GM13976 (cell line): ENCODE measurements at regions not wholly inside any gene's neighbourhood (a gene's known extent, or its start where the extent isn't known, plus 50 kb on each side); places are given as distances from the start of the nearest gene placed in this dataset.
"Not testable (repeated sequence)": the region's sequence is repeated elsewhere in the genome, so short reads cannot be mapped to it uniquely, and the experiment has no call there.

Experiments used
- DNase-seq: peaks from one replicate; pipeline ENCODE4 v3.0.0; 2012; ENCODE audit warnings: low spot score
- in situ Hi-C: fragments of 300-500 bp; cut with MboI; formaldehyde crosslinking; loops from one replicate; pipeline ENCODE4 v1.12.0; 2022; ENCODE audit warnings: low sequenced_read_pairs, mixed read lengths, inconsistent platforms; ENCODE audit not compliant: unreplicated experiment
- TF ChIP-seq, protein P1 (sequence below): IDR thresholded peaks from 2 replicates; pipeline ENCODE4 v1.5.1; 2012; ENCODE audit warnings: borderline replicate concordance, mild to moderate bottlenecking; ENCODE audit not compliant: insufficient read depth; ENCODE audit errors: extremely low read depth, missing control alignments, control extremely low read depth

DNA sequence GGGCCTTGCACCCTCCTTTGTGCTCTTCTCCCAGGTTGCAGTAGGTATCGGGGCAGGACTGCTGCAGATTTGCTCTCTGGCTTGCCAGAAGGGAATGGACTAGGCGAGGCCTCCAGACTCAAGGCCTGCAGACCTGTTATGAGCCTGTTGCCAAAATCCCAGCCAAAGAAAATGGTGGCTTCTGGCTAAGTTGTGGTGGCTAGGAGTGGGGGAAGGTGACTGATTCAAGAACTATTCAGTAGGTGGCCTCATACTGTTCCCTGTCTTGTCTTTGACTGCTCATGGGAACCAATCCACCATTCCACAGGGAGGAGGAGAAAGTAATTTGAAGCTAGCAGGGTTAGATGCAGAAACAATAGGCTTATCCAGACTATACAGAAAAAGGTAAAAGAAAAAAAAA lies 380.4 kb upstream of the PROK2 start:
- TF ChIP-seq, protein P1, sequence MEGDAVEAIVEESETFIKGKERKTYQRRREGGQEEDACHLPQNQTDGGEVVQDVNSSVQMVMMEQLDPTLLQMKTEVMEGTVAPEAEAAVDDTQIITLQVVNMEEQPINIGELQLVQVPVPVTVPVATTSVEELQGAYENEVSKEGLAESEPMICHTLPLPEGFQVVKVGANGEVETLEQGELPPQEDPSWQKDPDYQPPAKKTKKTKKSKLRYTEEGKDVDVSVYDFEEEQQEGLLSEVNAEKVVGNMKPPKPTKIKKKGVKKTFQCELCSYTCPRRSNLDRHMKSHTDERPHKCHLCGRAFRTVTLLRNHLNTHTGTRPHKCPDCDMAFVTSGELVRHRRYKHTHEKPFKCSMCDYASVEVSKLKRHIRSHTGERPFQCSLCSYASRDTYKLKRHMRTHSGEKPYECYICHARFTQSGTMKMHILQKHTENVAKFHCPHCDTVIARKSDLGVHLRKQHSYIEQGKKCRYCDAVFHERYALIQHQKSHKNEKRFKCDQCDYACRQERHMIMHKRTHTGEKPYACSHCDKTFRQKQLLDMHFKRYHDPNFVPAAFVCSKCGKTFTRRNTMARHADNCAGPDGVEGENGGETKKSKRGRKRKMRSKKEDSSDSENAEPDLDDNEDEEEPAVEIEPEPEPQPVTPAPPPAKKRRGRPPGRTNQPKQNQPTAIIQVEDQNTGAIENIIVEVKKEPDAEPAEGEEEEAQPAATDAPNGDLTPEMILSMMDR: no peak
- in situ Hi-C loops: no loop called here
- no peak for DNase-seq

DNA sequence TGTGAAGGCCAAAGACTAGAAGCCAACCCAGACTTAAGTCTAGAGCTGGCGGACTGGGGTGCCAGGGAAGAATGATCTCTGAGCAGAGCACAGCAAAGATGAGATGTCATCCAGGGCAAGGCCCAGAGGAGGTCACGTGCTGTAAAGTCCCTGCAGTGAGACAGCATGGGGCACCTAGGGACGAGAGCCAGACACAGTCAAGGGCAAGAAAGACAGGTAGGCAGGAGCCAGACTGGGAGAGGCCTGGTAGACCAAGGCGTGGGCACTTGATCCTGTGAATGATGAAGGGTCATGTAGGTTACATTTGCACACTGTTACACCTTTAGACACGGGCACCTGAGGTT lies 379.7 kb upstream of the PROK2 start:
- TF ChIP-seq, protein P1: no peak
- no peak for DNase-seq

DNA sequence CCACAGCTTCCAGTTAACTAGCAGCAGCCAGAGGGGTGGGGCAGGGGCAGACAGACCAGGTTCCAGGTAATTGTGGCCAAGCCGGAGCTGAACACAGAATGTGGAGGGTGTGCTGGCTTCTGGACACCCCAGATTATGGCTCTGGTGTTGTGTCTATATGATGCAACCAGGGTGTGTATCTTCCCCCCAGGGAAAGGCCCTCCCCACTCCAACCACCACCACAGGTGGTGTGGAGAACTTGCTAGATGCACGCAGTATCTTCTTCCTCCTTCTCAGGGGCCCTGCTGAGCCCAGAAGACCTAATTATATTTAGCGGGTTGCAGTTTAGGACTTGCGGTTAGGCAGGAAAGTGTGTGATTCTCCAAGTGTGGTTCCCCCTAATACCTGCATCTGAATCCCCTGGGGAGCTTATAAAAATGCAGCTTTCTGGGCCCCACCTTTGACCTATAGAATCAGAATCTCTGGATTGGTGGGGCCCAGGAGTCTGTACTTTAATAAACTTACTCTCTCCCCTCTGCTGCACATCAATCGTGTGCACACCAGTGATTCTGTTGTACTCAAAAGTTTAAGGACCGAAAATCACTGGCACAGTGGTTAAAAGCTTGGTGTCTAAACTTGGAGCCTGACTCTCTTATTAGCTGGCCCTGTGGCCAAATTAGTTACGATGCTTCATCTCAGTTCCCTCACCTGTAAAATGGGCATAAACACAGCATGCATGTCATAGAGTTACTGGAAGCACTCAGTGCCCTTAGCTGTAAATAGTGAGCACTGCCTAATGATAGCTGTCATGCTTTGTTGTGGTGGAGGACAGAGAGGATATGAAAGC lies 379.1 kb upstream of the PROK2 start:
- TF ChIP-seq, protein P1: no peak
- in situ Hi-C loops: no loop called here

More for the DNA sequence above, 379.7 kb upstream of the PROK2 start:
- in situ Hi-C loops: no loop called here

DNA sequence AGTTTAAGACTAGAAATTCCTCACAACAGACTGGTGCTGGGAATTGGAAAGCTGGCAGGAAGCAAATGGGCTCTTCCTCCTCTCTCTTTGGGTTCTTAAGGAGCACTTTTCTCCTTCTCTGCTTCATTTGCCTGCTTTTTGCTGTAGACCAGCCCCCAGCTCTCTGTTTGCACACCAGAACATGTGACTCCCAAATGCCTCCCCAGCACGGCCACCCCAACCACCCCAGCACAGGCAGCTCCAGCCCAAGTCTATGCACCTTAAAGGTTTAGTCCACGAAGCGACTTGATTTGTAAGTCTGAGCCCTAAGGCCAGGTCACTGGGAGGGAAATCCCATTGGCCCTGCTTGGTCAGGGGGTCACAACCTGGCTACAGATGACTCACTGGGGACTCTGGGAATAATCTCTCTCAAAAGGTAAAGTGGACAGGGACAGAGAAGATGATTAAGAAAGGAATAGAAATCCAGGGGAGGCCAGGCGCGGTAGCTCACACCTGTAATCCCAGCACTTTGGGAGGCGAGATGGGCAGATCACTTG lies 377.8 kb upstream of the PROK2 start:
- in situ Hi-C loops: no loop called here
- DNase-seq: no peak

More for the DNA sequence above, 379.1 kb upstream of the PROK2 start:
- peak; percentile 73 for DNase-seq

DNA sequence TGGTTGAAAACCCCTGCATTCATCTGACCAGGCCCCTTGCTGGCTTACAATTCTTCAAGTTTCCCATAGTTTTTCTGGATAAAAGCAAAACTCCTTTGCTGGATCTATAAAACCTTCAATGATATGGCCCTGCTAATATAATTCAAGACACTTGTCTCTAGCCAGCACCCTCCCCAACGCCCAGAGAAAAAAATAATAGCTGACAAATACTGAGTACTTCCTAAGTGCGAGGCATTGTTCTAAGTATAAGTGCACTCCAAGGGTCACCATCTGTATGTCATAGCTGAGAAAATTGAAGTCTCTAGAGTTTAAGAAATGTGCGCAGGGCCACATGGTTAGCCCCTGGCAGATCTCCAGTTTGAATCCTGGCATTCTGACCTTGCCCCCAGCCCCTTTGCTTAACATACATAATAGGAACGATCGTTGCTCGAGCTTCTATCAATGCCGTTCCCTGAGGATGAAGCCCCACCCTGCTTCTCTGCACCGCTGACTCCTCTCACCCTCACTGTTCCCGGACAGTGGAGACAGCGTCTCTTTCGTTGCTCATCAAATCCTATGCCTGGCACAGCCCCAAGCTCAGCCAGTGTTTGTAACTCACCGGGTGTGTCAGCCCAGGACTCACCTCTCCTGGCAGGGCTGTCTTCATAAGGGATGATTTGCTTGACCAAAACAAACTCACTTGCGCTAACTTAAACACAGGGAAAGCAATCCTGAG lies 377.1 kb upstream of the PROK2 start:
- DNase-seq: no peak
- in situ Hi-C loops: no loop called here
- TF ChIP-seq, protein P1: no peak

More for the DNA sequence above, 377.8 kb upstream of the PROK2 start:
- TF ChIP-seq, protein P1: no peak

GRCh38 chr3:72161285-72161684 lies 376.3 kb upstream of the PROK2 start:
- in situ Hi-C loops, DNase-seq: not testable (repeated sequence)

DNA sequence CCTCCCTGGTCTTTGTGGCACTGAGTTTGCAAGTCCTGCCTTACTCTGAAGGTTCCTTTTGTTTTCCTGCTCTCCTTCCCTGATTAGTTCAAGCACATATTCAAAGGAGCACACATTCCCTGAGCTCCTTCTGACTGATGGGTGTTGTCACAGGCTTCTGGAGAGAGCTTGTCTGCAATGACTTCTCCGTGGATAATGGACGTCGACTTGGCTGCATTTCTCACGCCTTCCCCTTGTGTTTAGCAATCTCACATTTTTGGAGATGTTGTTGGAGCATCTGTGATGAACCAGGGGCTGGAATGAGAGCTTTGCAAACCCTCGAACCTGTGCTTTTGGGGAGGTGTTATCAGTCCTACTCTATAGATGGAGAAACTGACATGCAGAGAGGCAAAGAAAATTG lies 375.4 kb upstream of the PROK2 start:
- in situ Hi-C loops: no loop called here
- DNase-seq: no peak
- TF ChIP-seq, protein P1: no peak
